Left renal pelvis (tissue), 4 donors: ENCODE measurements at regions not wholly inside any gene's neighbourhood (a gene's known extent, or its start where the extent isn't known, plus 50 kb on each side); places are given as distances from the start of the nearest gene placed in this dataset.

Experiments used
- DNase-seq, 4 donors: peaks; one replicate each; pipeline ENCODE4 v3.0.0-alpha.2; 2013; ENCODE audit warnings: low read depth in 4 of 4, low spot score in 3 of 4

GRCh38 chr4:180770265-180770664, 1472.9 kb upstream of the TENM3 start:
- DNase-seq, result no peak

- no peak for DNase-seq
Observed at GRCh38 chr4:180784940-180785339, 1458.3 kb upstream of the TENM3 start.

DNA sequence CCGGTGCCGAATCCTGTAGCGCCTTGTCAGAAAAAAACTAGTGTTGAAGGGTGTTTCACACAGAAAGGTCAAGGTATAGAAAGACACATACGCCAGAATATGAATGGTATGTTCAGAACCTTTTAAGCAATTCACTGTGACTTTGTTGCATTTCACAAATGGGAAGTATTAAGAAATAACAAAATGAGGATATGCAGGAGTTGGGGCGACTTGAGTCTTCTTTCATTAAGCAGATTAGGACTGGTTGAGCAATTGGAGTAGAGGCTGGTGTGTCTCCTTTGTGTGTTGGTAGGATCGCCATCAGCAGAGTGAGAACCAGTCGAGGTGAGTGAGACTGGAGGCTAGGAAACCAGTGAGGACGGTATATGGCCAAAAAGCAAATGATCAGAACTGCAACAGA, 1454.5 kb upstream of the TENM3 start:
- DNase-seq, result no peak

GRCh38 chr4:180789929-180790328, 1453.3 kb upstream of the TENM3 start:
- DNase-seq, result no peak

- DNase-seq, result no peak
Observed at GRCh38 chr4:180790471-180790870, 1452.7 kb upstream of the TENM3 start.

GRCh38 chr4:180792541-180792940, 1450.7 kb upstream of the TENM3 start:
- no peak for DNase-seq

- no peak for DNase-seq
Observed at GRCh38 chr4:180794333-180794732, 1448.9 kb upstream of the TENM3 start.

DNA sequence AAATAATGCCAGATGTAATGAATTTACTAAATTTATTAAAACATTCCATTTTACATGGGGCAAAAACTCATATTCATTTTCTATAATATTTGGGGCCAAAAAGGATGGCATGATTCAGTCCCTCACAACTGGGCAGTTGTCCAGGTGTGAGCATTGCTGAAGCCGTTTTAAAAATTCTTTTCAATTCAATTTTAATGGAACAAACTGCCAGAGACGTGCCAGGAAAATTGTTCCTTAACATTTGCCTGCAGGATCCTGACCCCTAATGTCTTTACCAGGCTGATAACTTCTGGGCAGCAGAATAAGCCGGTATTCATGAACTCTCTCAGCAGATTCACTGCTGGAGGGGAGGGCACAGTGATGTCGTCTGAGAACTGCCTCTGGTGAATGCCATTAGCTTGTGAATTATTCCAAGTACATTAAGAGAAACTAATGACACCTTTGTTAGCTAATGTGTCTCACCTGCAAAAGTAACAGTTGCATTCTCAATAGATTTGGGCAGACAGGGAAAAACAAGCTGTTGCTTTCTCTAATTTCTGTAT, 1445.1 kb upstream of the TENM3 start:
- DNase-seq, result no peak

DNA sequence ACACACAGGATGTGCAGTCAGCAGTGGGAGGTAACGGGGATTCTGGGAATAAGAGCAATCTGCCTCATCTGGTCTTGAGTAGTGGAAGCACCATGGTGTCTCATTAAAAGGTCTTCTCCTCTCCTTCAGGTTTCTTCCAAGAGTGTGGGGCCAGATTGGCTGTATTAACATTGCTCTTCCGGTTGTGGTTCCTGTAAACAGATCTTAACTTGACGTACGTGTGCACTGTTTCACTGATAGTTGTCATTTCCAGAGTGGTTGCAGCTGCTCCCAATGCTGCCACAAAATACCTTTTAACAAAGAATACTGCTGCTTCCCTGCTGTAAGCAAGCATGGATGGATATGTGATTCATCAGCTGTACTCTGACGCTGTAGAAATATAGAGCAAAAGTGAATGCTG, 1443.4 kb upstream of the TENM3 start:
- no peak for DNase-seq

- DNase-seq, result no peak
Observed at GRCh38 chr4:180805101-180805500, 1438.1 kb upstream of the TENM3 start.

GRCh38 chr4:180808862-180809261, 1434.3 kb upstream of the TENM3 start:
- no peak for DNase-seq

DNA sequence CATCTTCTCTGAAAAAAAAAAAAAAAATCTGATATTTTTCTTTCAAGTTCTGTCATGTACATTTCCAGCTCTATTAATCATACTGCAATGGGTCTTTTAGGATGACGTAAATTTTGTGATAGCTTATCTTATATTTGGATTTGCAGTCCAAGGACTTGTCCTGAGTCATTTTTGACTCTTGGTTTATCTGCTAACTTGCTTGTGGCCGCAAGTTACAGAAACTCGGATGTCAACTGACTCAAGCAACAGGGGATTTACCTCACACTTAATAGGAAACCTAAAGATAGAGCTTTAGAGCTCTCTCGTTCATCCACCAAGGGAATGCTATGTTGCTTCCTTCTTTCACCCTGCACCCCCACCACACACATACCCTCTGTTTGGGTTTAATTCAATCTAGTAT, 1433.8 kb upstream of the TENM3 start:
- no peak for DNase-seq

GRCh38 chr4:180810581-180810980, 1432.6 kb upstream of the TENM3 start:
- DNase-seq, result no peak

GRCh38 chr4:180811556-180811955, 1431.6 kb upstream of the TENM3 start:
- no peak for DNase-seq

GRCh38 chr4:180812783-180813182, 1430.4 kb upstream of the TENM3 start:
- no peak for DNase-seq

DNA sequence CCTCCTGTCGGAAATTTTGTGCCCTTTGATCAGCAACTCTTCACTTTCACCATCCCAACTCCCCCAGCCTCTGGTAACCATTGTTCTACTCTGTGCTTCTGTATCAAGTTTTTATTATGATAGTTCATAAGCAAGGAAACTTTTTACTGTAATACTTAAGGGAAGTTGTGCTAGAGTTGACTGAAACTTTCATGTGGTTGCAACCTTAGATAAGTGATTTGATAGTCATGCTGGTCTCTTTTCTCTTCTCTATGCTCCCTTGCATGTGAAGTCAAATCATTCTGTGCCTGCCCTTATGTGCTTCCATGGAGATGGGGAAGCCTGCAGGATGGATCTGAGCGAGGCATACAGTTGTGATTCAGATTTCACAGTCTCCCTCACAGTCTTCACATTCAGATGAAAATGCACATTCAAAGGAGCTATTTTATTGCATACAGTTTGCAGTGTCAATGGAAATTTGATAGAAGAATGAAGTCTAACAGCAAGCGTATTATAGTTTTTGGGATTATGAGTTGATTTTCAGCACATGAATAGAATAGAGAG, 1428.3 kb upstream of the TENM3 start:
- DNase-seq, result no peak

DNA sequence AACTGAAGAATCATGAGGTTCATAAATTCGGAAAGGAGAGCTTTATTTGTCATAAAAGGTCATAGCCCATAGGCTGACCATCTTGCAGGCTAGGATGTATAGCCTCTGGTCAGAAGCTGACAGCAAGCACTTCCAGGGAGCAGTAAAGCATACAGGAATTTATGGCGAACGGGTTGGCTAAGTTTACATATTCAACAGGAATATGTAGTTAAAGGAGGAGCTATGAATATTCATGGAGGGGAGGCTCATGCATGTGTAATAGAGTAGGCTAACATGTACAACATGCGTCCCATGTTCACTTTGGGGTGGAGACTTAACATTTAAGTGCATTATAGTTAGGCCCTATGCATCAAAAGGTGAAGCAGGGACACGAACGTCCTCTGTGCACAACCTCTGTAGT, 1425.7 kb upstream of the TENM3 start:
- DNase-seq, result no peak

- no peak for DNase-seq
Observed at GRCh38 chr4:180823108-180823507, 1420.1 kb upstream of the TENM3 start.

DNA sequence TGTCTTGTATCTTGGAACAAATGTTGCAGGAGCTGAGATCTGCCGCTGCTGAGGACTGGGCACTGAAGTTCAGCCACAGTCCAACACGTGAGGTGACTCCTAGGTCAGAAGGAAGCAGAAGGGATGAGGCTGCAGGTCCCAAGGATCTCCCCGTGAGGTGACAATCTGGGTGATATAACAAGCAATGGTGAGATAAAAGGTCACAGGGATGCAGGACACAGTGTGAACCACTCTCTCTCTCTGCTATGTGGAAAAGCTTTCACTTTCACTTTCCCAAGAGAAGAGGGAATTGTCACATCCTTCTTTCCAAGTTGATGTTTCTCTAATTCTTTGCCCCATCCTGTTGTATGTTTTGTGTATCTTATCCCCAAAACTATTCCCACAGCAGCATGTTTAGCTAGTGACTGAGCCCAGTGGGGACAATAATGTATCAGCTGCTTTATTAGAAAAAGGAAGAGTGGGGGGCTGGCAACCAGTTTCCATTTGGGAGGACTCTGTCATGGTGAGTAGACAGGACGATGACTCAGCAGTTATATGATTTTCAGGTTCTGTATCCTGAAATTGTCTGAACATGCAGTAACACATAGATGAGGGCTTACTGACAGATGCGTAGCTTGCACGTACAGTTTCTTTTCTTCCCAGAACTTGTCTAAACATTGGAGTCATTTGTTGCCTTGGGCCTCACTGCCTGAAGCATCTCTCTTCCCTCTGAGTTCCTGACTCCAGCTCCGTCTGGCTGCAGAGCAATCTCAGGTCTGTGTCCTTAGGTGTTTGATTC, 1415.8 kb upstream of the TENM3 start:
- peak in 2 of 4 donors; percentile 10 to 25 for DNase-seq

DNA sequence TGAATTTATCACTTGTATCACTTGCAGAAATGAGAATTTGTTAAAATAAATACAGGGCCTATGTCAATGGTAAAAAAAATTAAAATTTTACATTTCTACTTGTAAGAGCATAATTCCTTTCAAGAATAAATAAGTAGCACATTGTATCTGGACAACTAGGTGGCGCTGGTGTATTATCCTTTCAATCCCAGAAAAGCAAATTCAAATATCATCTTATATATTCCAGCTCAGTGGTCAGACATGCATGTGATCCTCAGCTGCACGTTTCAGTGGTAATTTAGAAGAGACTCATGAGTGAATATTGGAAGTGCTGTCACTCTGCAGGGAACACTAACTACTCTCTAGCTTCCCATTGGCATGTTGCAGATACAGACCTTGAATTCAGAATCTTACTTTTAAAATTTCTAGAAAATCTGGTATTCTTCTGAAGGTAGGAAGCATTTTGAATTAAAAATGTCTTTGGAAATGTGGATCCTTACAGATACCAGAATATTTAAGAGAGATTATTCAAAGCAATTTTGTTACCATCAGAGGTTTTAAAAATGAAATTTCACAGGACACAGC, 1414.7 kb upstream of the TENM3 start:
- DNase-seq, result peak; percentile 44 to 54 (median 48)

GRCh38 chr4:180832073-180832472, 1411.1 kb upstream of the TENM3 start:
- no peak for DNase-seq

GRCh38 chr4:180840142-180840541, 1403.1 kb upstream of the TENM3 start:
- no peak for DNase-seq
